OCI-LY7 (cell line): ENCODE measurements at regions not wholly inside any gene's neighbourhood (a gene's known extent, or its start where the extent isn't known, plus 50 kb on each side); places are given as distances from the start of the nearest gene placed in this dataset.

Source experiments
- EZH2phosphoT487 ChIP-seq: fragments of 200-600 bp; sonication (generic); IDR thresholded peaks from 2 replicates; pipeline ENCODE4 v1.6.1; 2018; ENCODE audit warnings: low read depth, borderline replicate concordance, mild to moderate bottlenecking, mixed run types, antibody characterized with exemption, low read length, moderate library complexity, mixed read lengths
- TF ChIP-seq, protein P1 (sequence below): fragments of 200-600 bp; sonication (generic); conservative IDR thresholded peaks from 2 replicates; pipeline ENCODE4 v1.5.1; 2014; ENCODE audit warnings: mild to moderate bottlenecking, antibody characterized with exemption, low read length, moderate library complexity, mixed read lengths

DNA sequence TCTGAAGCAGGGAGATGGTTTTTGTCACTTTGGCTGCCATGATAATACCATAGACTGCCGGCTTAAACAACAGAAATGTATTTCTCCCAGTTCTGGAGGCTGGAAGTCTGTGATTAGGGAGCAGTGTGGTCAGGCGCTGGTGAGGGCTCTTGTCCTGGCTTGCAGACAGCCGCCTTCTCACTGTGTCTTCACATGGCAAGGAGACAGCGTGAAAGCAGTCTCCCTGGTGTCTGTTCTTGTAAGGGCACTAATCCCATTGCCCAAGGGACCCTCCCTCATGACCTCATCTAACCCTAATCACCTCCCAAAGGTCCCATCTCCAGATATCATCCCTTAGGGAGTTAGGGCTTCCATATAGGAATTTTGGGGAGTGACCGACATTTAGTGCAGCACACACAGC, 167.0 kb downstream of the ENGASE start:
- TF ChIP-seq, protein P1, sequence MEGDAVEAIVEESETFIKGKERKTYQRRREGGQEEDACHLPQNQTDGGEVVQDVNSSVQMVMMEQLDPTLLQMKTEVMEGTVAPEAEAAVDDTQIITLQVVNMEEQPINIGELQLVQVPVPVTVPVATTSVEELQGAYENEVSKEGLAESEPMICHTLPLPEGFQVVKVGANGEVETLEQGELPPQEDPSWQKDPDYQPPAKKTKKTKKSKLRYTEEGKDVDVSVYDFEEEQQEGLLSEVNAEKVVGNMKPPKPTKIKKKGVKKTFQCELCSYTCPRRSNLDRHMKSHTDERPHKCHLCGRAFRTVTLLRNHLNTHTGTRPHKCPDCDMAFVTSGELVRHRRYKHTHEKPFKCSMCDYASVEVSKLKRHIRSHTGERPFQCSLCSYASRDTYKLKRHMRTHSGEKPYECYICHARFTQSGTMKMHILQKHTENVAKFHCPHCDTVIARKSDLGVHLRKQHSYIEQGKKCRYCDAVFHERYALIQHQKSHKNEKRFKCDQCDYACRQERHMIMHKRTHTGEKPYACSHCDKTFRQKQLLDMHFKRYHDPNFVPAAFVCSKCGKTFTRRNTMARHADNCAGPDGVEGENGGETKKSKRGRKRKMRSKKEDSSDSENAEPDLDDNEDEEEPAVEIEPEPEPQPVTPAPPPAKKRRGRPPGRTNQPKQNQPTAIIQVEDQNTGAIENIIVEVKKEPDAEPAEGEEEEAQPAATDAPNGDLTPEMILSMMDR, result no peak
- TF ChIP-seq EZH2phosphoT487, result no peak
